HG03175 (cell line): ENCODE measurements at regions not wholly inside any gene's neighbourhood (a gene's known extent, or its start where the extent isn't known, plus 50 kb on each side); places are given as distances from the start of the nearest gene placed in this dataset.

Source experiments
- ATAC-seq: cut with Tn5 transposase; IDR thresholded peaks from one replicate; pipeline ENCODE4 v1.9.1; 2021; ENCODE audit warnings: mild to moderate bottlenecking, moderate library complexity; ENCODE audit not compliant: unreplicated experiment

- no peak for ATAC-seq
These were observed 371.6 kb upstream of the RUNX1 start for GRCh38 chr21:35420656-35421055.

- ATAC-seq: no peak
These were observed 368.7 kb upstream of the RUNX1 start for GRCh38 chr21:35417762-35418161.

- no peak for ATAC-seq
These were observed 367.9 kb upstream of the RUNX1 start for GRCh38 chr21:35416866-35417489.

DNA sequence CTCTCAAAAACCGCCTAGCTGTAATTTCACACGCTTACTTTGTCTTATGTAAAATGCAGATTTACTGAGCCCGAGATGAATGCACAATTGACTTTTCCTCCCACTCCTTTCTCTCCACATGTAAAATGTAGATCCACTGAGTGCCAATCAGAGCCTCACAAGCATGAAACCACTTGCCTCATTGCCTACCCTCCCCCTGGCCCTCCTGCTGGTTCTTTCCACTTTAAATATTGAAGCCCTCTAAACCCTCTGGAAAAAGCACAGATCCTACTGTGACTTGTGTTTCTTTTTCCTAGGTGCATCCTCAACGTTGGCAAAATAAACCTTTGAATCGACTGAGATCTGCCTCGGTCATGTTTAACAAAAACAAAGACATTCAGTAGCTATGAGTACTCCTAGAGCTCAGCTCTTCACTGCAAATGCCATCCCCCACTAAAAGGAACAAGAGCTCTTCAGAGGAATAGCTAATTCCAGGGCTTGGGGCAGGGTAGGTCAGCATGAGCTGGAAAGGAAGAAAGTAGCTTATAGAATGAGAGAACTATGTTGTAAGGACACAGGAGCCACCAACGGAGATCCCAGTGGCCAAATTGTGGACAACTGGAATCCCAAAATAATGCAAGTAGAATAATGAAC, 365.5 kb upstream of the RUNX1 start:
- ATAC-seq: no peak

DNA sequence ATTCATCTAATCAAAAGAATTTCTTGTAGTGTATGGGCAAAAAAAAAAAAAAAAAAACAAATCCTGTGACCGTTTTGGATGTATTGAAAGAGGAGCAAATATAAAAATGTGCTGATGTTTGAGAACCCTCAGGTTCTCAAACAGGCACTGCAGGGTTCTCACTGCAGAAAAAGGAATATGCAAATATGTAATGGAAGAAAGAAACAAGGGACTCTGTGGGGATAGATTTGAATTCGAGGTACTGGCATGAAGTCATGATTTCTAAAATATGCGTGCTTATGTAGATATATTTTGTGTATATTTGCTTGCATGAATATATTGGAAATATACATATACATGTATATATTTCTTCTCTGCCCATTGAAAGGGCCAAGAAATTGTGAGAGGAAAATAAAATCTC, 365.0 kb upstream of the RUNX1 start:
- no peak for ATAC-seq

GRCh38 chr21:35412231-35412630, 363.1 kb upstream of the RUNX1 start:
- no peak for ATAC-seq

GRCh38 chr21:35411434-35411833, 362.3 kb upstream of the RUNX1 start:
- no peak for ATAC-seq

- ATAC-seq: no peak
These were observed 361.6 kb upstream of the RUNX1 start for GRCh38 chr21:35410656-35411055.

DNA sequence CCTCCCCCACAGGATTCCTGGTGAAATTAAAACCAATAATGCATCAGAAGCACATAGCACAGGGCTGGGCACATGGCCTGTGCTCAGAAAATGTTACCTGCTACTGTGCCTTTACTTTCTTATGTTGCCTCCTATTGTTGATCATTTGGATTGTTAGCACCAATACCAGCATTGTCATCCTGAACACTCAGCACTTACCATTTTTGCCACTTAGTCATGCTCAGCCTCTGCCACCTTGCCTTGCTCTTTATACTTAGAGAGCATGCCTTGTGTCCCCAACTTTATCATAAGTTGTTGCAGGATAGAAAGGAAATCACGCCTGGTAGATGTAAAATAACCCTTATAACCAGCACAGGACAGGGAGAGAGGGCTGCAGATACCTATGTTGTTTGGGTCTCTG, 361.0 kb upstream of the RUNX1 start:
- ATAC-seq: no peak

- ATAC-seq: no peak
These were observed 359.3 kb upstream of the RUNX1 start for GRCh38 chr21:35408401-35408800.

GRCh38 chr21:35406635-35407034, 357.5 kb upstream of the RUNX1 start:
- no peak for ATAC-seq

GRCh38 chr21:35405981-35406380, 356.9 kb upstream of the RUNX1 start:
- ATAC-seq: no peak

DNA sequence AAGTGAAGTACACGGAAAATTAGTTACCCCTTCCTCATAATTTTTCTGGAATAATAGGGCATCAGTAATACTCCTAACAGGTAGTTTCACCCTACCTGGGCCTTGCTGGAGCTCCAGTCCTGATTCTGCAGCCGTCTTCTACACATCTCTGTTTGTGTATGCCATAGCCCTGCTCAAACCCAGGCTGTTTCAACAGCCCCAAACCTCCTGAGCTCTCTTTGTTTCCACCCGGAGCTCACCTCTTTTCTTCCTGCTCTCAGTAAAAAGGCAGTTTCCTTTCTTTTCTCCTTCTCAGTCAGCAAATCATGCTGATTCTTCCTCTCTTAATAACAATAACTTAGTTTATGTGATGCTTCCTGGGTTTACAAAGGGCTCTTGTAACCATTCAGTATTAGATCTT, 355.1 kb upstream of the RUNX1 start:
- ATAC-seq: no peak

DNA sequence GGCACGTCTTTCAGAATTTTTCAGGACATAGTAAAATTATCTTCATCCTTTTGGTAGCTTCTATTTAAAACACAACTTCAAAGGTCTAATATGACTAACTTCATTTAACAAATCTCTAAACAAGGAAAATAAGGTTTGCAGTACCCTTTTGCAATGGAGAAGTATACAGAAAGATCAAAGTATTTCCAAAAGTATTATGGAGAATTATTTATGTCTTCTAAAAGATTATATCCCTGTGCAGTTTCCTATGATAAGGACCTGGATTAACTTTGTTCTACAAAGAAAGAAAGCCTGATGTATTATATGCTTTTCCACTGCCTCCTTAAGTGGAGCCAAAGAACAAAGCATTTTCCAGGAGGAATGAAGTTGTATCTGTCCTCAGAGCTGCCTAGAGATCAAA, 353.0 kb upstream of the RUNX1 start:
- ATAC-seq: no peak

DNA sequence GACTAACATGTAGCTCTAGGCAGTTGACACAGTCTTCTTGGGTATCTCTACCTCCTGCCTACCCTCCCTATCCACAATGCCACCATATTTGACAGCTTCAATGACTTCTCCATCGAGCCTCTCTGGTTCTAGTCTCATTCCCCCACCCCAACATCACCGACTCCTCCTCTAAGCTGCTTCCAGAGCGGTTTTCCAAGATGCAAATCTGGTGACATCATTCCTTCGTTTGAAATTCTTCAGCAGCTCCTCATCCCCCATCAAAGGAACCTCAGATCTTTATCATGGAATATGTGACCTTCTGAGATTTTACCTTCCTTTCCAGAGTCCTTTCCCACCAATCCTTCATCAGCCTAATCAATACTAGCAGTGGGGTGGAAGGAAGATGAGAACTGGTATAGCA, 352.4 kb upstream of the RUNX1 start:
- no peak for ATAC-seq

DNA sequence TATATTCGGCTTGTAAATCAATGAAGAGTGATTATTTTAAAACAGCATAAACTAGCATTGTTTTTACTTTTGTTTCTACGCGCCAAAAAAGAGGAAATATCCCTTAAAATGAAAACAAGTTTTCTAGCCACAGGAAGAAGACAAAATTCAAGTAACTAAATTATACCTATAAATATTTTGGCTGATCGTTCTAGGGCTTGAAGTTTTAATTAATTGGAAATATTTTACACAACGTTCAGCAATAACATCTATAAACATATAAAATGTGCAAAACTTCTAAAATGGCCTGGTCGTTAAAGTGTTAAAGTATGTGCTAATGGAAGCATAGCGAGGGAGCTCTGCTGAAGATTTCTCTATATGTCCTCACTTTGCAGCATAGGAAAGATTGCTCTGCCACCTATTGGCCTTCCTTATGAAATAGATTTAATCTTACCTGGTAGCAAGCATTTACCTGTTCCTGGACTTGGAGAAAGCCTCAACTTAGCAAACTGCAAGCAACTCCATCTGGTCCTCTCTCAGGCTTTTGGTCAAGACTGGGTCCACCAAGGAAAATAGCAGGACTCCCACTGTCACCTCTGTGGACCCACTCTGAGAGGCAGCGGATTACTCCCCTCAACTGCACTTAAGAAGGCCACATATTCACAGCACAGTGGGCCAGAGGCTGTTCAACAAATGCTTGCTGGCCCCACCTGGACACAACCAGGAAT, 351.3 kb upstream of the RUNX1 start:
- ATAC-seq: no peak

DNA sequence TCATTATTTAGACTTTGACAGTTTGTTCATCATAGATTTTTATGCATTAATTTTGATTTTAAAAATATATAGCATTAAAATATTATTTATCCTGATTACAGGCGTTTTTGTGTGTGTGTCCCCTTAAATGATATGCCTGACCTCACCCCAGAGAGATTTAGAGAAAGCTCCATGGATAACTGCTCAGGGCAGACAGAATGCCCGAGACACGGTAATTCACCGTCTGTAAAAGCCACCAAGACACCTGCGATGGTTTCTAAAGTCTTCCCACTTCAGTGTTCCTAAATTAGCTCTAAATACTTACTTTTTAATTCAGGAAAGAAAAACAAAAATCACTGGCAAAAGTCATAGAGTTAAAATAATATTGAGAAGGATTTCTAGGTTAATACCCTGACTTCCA, 350.6 kb upstream of the RUNX1 start:
- no peak for ATAC-seq

- no peak for ATAC-seq
These were observed 350.0 kb upstream of the RUNX1 start for GRCh38 chr21:35399002-35399530.

DNA sequence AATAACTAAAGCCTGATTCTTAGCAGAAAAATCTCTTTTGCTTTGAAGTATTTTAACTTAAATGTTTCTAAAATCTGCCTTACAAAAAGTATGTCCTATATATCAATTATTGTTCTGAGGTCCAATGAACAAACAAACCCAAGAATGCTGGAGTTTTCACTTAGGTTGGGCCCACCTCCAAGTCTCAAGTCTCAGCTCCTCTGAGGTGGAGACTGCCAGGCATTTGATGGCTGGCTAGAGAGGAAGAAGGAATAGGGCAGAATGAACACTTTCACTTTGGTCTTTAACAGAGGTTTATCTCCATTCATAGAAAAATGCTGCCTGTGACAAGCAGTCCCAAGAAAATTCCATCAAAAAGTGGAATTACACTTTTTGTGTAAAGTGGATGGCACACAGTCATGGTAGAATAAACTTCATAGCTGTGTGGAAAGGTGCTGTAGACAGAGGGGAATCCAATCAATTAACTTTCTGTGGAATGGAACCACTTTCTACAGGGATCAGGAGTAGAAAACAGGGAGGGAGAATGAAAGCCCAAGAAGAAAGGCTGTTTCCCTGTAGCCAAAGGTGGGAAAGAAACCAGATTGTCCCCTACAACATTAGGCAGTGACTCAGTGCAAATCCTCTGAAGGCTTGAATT, 349.4 kb upstream of the RUNX1 start:
- ATAC-seq: no peak

GRCh38 chr21:35397781-35398180, 348.7 kb upstream of the RUNX1 start:
- ATAC-seq: no peak

- no peak for ATAC-seq
These were observed 347.6 kb upstream of the RUNX1 start for GRCh38 chr21:35396655-35397054.

GRCh38 chr21:35395728-35396127, 346.6 kb upstream of the RUNX1 start:
- ATAC-seq: no peak
